B cell (primary cell): ENCODE measurements at regions not wholly inside any gene's neighbourhood (a gene's known extent, or its start where the extent isn't known, plus 50 kb on each side); places are given as distances from the start of the nearest gene placed in this dataset.

ENCODE experiments used
- ATAC-seq: fragments of 200-7000 bp; cut with Tn5 transposase; one replicate; pipeline ENCODE4 v1.10.0; 2021; ENCODE audit warnings: low read depth, mild to moderate bottlenecking, moderate number of reproducible peaks, moderate library complexity
- CTCF ChIA-PET: fragments of 350-600 bp; sonication (Branson Sonifier 250); formaldehyde crosslinking; loops from one replicate; lab custom pipeline; 2021; ENCODE audit warnings: antibody characterized with exemption, inconsistent platforms; lab: Charles Lee
- POLR2A ChIA-PET: fragments of 350-600 bp; sonication (Branson Sonifier 250); formaldehyde crosslinking; loops from one replicate; lab custom pipeline; 2021; ENCODE audit warnings: antibody characterized with exemption; lab: Charles Lee
- DNase-seq: peaks from one replicate; pipeline ENCODE4 v3.0.0; 2013
- H2AFZ ChIP-seq: 2 replicates; pipeline ENCODE4 v1.6.1; 2012; ENCODE audit warnings: mild to moderate bottlenecking, low read depth, low read length; ENCODE audit not compliant: insufficient read depth, poor library complexity, severe bottlenecking
- H3K27ac ChIP-seq, 2 donors: 1 replicate in 1 of 2; 2 replicates in 1 of 2; pipeline ENCODE4 v1.5.1; 2012 to 2013; ENCODE audit warnings: low read length in 2 of 2, mild to moderate bottlenecking in 2 of 2, moderate library complexity in 1 of 2
- H3K27me3 ChIP-seq, 4 experiments: fragments of 200-600 bp in 1 of 4; sonication (generic) in 1 of 4; replicated peaks in 1 of 4; 1 replicate in 2 of 4; 2 replicates in 2 of 4; pipeline versions ENCODE4 v1.6.1 to v1.7.0; 2013 to 2016; ENCODE audit warnings: low read length in 3 of 4, mild to moderate bottlenecking in 2 of 4, mixed read lengths in 1 of 4, moderate library complexity in 1 of 4; ENCODE audit not compliant: insufficient read depth in 4 of 4, control insufficient read depth in 3 of 4; ENCODE audit errors: control extremely low read depth in 1 of 4
- H3K36me3 ChIP-seq, 2 experiments: replicated peaks in 1 of 2; 1 replicate in 1 of 2; 2 replicates in 1 of 2; pipeline versions ENCODE4 v1.6.1 to v1.7.1; 2013; ENCODE audit warnings: low read length in 1 of 2; ENCODE audit not compliant: insufficient read depth in 2 of 2, control insufficient read depth in 1 of 2; ENCODE audit errors: control extremely low read depth in 1 of 2, extremely low read depth in 1 of 2
- H3K4me1 ChIP-seq, 2 donors: fragments of 200-600 bp in 1 of 2; sonication (generic) in 1 of 2; 1 replicate in 1 of 2; 2 replicates in 1 of 2; pipeline versions ENCODE4 v1.5.1 to v1.6.1; 2013 to 2017; ENCODE audit warnings: low read length in 2 of 2; ENCODE audit not compliant: control insufficient read depth in 2 of 2, insufficient read depth in 2 of 2
- H3K4me2 ChIP-seq: replicated peaks from 2 replicates; pipeline ENCODE3; 2012; ENCODE audit warnings: mild to moderate bottlenecking, low read depth, low read length; ENCODE audit not compliant: poor library complexity, severe bottlenecking
- H3K4me3 ChIP-seq, 5 experiments: fragments of 200-600 bp in 1 of 5; sonication (generic) in 1 of 5; 1 replicate in 3 of 5; 2 replicates in 2 of 5; pipeline versions ENCODE4 v1.5.1 to v1.7.0; 2011 to 2016; ENCODE audit warnings: low read length in 4 of 5, mild to moderate bottlenecking in 4 of 5, low read depth in 2 of 5, control low read depth in 1 of 5, moderate library complexity in 1 of 5; ENCODE audit not compliant: insufficient read depth in 1 of 5; ENCODE audit errors: control extremely low read depth in 1 of 5, extremely low read depth in 1 of 5
- H3K79me2 ChIP-seq: fragments of 200-600 bp; sonication (generic); one replicate; pipeline ENCODE4 v1.6.0; 2016; ENCODE audit warnings: low read length; ENCODE audit not compliant: control insufficient read depth, insufficient read depth
- H3K9ac ChIP-seq: fragments of 200-600 bp; sonication (generic); 2 replicates; pipeline ENCODE4 v1.6.1; 2017; ENCODE audit warnings: mild to moderate bottlenecking, low read length, moderate library complexity
- H3K9me3 ChIP-seq, 3 donors: one replicate each; pipeline versions ENCODE4 v1.6.1 to v1.7.1; 2013; ENCODE audit warnings: low read length in 2 of 3; ENCODE audit not compliant: control insufficient read depth in 2 of 3, insufficient read depth in 1 of 3; ENCODE audit errors: control extremely low read depth in 1 of 3
- H4K20me1 ChIP-seq: 2 replicates; pipeline ENCODE4 v1.6.0; 2012; ENCODE audit warnings: mild to moderate bottlenecking, low read length; ENCODE audit not compliant: insufficient read depth, control insufficient read depth, poor library complexity, severe bottlenecking
- H3K27ac Mint-ChIP-seq: one replicate; pipeline ENCODE4 v1.8.0; 2021; ENCODE audit warnings: mixed read lengths
- H3K27me3 Mint-ChIP-seq: one replicate; pipeline ENCODE4 v1.8.0; 2021; ENCODE audit warnings: mixed read lengths
- H3K4me1 Mint-ChIP-seq: one replicate; pipeline ENCODE4 v1.8.0; 2021; ENCODE audit warnings: mixed read lengths
- H3K4me3 Mint-ChIP-seq: one replicate; pipeline ENCODE4 v1.8.0; 2021; ENCODE audit warnings: mixed read lengths
- H3K9me3 Mint-ChIP-seq: one replicate; pipeline ENCODE4 v1.8.0; 2022; ENCODE audit warnings: mixed read lengths; ENCODE audit not compliant: insufficient read depth
- CTCF ChIP-seq: fragments of 200-600 bp; IDR thresholded peaks from one replicate; pipeline ENCODE4 v1.8.0; 2022; ENCODE audit warnings: antibody characterized with exemption, mild to moderate bottlenecking
- EZH2 ChIP-seq: IDR thresholded peaks from 2 replicates; pipeline ENCODE4 v1.6.1; 2012; ENCODE audit warnings: borderline replicate concordance, low read depth, mild to moderate bottlenecking, moderate library complexity, low read length; ENCODE audit not compliant: insufficient read depth, poor library complexity, severe bottlenecking
- WGBS: methylation state at CpG from one replicate; pipeline ENCODE4 v1.1.5; 2013; ENCODE audit warnings: missing lambda C conversion rate; ENCODE audit not compliant: insufficient coverage; 5-methylcytosine and 5-hydroxymethylcytosine counted together
- intact Hi-C: fragments of 100-400 bp; cut with micrococcal nuclease; formaldehyde crosslinking; loops from one replicate; pipeline ENCODE4 v1.10.0; 2022

GRCh38 chr3:59558906-59559720 lies 509.3 kb upstream of the CFAP20DC start:
- Mint-ChIP-seq H3K4me3 (no peak overlapping the region), H3K9me3 (no peaks in the 10 kb centered on the region), H3K27me3 (no peaks in the 10 kb centered on the region), H3K27ac (no peak overlapping the region), H3K4me1 (no peaks in the 10 kb centered on the region)
- no peak for ATAC-seq
- WGBS: no CpG with 5 or more reads among the region's 1 CpG
- H4K20me1 ChIP-seq: no peaks in the 10 kb centered on the region
- ChIA-PET POLR2A (no interaction called here), CTCF (interaction anchor here (1.2 kb wide), 1 partner anchor 9 kb away, joined by 3 read pairs; no protein-coding TSS in a partner anchor)
- H3K9me3 ChIP-seq: no peaks in the 10 kb centered on the region
- no peak overlapping the region for H3K9ac ChIP-seq
- H3K4me2 ChIP-seq: no peak overlapping the region
- TF ChIP-seq CTCF: no peak
- TF ChIP-seq EZH2: no peak
- H2AFZ ChIP-seq: no peak overlapping the region
- no peak for DNase-seq
- intact Hi-C loops: no loop called here
- no peak overlapping the region for H3K4me3 ChIP-seq
- H3K36me3 ChIP-seq: no peaks in the 10 kb centered on the region
- no peaks in the 10 kb centered on the region for H3K4me1 ChIP-seq
- H3K79me2 ChIP-seq: no peaks in the 10 kb centered on the region
- no peaks in the 10 kb centered on the region for H3K27me3 ChIP-seq
- H3K27ac ChIP-seq: no peak overlapping the region

GRCh38 chr3:59555593-59556315 lies 505.9 kb upstream of the CFAP20DC start:
- no peaks in the 10 kb centered on the region for H3K27me3 Mint-ChIP-seq
- H3K4me3 Mint-ChIP-seq: no peak overlapping the region
- ChIA-PET POLR2A (no interaction called here), CTCF (interaction anchor here (2.6 kb wide), 1 partner anchor 20 kb away, joined by 6 read pairs; no protein-coding TSS in a partner anchor)
- Histone ChIP-seq H3K27me3 (no peaks in the 10 kb centered on the region), H2AFZ (no peak overlapping the region), H4K20me1 (no peaks in the 10 kb centered on the region), H3K9ac (no peak overlapping the region), H3K4me2 (no peak overlapping the region), H3K27ac (no peak overlapping the region), H3K4me3 (no peak overlapping the region), H3K4me1 (no peaks in the 10 kb centered on the region), H3K79me2 (no peaks in the 10 kb centered on the region), H3K9me3 (no peaks in the 10 kb centered on the region), H3K36me3 (no peaks in the 10 kb centered on the region)
- no peak for ATAC-seq
- TF ChIP-seq CTCF: no peak
- TF ChIP-seq EZH2: no peak
- no peak for DNase-seq
- H3K9me3 Mint-ChIP-seq: no peaks in the 10 kb centered on the region
- no peaks in the 10 kb centered on the region for H3K4me1 Mint-ChIP-seq
- intact Hi-C loops: no loop called here
- H3K27ac Mint-ChIP-seq: no peak overlapping the region
- WGBS: 89% methylated on average over 4 of the region's 6 CpGs
